NCI-H748 (cell line): ENCODE measurements at regions not wholly inside any gene's neighbourhood (a gene's known extent, or its start where the extent isn't known, plus 50 kb on each side); places are given as distances from the start of the nearest gene placed in this dataset.

ENCODE experiments used
- DNase-seq: peaks from one replicate; lab custom pipeline; 2025; ENCODE audit not compliant: unreplicated experiment; lab: John Stamatoyannopoulos, UW

- DNase-seq: no peak
These were observed 141.2 kb upstream of the ASB18 start for GRCh38 chr2:236405357-236405756.

DNA sequence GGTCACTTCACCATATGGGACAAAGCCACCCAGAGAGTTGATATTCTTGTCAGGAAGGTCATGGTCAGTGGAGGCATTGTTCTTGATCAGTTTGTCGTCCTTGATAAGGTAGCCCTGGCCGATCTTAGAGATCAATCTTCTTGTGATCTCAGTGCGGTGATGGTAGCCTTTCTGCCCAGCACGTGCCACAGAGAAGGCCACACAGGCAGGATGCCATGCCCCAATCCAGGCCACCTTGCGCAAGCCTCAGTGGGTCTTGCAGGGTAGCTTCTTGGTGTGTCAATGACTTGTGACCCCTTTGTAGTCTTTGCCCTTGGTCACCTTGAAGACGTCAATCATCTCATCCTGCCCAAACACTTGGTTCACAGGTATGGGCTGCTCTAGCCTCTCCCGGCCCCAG is 143.9 kb upstream of the ASB18 start:
- no peak for DNase-seq

- DNase-seq: no peak
These were observed 144.6 kb upstream of the ASB18 start for GRCh38 chr2:236408786-236409185.

DNA sequence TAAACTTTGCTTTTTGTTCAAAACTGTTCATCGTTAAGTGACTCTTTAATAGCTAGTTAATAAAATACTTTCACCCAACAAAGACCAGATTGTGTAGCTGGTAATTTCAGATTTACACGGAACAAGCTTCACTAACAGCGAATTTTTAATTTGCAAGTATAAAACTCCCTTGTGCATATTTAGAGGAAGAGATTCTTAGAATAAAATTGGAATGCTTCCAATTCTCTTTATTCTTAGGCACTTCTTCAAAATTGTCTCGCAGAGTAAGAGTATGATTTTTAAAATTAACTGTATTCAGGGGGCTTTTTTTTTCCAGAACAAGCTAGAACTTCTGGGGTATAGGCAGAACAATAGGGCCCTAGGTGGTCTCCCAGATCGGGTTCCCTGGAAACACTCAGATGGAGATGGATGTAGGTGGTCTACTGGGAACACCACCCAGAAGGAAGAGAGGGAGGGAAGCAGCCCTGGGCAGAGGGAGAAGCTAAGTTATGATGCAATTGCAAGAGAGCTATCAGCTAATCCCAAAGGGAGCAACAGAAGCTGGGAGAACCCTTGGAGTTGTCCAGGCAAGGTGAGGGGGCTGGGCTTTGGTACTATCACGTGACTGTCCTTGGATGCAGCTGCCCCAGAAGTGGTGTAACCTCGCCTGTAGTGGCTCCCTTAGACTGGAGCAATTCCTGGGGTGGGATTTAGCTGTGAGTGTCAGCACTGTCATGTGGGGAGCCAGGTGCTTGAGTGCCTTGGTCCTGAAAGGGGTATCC is 151.7 kb upstream of the ASB18 start:
- no peak for DNase-seq

- DNase-seq: no peak
These were observed 152.5 kb upstream of the ACKR3 start for GRCh38 chr2:236417150-236417549.

DNA sequence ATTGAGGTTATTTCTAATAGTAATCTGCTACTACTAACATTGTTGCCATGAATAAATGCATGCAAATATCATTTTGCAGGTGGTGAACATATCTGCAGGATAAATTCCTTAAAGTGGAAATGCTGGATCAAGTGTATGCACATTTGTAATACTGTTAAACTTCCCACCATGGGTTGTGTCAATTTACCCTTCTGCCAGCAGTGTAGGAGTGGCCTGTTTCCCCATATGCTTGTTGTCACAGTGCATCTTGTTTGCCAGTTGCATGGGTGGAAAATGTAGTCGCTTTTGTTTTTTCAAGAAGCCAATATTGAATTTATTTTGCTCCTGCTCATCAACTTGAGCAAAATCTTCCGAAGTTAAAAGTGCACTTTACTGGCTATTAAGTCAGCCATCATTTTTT is 139.0 kb upstream of the ACKR3 start:
- DNase-seq: no peak

DNA sequence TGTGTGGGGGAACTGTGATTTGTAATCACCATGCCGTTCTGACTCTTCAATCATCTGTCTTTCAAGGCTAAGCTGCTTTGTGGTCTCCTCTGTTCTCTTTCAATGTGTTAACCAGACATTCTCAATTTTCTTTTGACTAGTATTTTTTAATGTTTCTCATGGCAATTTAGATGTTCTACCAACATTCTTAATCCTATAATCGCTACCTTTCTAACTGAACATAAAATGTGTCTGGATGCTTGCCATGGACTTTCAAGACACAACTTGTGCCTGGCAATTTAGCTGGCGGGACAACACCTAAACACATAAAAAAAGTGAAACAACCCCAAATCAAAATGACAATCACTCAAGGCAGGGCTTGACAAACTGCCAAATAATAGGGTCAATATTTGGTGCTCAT is 135.0 kb upstream of the ACKR3 start:
- peak; percentile 33 for DNase-seq

- no peak for DNase-seq
These were observed 129.3 kb upstream of the ACKR3 start for GRCh38 chr2:236440110-236440881.

DNA sequence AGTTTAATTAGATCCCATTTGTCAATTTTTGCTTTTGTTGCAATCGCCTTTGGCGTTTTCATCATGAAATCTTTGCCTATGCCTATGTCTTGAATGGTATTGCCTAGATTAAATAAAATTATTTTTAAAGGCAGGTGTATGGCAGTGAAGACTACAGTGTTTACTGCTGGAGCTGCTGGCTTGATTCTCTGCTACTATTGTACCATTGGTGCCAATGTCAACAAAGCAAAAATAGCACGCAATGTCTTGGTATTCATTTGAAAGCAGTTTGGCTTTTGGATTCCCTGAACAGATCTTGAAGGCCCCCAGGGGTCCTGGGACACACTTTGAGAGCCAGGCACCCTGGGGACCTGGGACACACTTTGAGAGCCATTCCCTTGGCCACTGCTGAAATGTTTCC is 125.4 kb upstream of the ACKR3 start:
- DNase-seq: no peak

DNA sequence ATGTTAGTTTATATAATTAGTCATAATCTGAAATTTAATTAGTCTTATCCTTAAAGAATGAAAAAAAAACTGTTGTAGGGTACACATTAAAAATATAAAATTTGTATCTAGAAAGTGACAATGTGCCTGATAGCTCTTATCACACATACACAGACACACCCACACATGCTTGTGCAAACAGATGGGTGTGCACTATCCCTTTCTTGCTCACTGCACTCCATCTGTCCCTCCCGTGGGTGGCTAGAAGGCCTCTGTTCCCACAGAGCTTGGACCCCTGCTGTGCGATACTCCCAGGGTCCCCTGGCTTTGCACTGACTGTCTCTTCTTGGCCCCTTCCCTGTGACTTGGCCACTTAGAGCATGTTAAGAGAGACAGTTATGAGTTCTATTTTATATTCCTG is 123.9 kb upstream of the ACKR3 start:
- no peak for DNase-seq

- DNase-seq: no peak
These were observed 123.1 kb upstream of the ACKR3 start for GRCh38 chr2:236446521-236446920.

- DNase-seq: no peak
These were observed 120.4 kb upstream of the ACKR3 start for GRCh38 chr2:236449167-236449761.

DNA sequence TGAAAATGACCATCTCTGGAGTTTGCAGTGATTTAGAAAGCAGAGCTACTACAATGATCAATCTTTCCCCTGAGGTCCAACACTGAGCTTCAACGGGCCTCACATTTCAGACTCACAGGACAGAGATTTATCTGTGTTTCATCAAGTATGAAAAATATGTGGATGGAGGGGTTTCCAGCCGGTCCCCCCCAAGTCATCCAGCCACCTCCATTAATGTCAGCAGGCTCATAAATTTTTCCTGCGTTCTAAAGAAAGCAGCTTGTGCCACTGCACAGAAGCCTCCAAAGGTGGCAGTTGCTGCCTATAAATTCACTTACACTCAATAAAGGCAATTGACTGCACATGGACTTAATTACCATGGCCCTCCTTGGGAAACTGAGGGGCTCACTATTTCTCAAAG is 117.4 kb upstream of the ACKR3 start:
- no peak for DNase-seq

DNA sequence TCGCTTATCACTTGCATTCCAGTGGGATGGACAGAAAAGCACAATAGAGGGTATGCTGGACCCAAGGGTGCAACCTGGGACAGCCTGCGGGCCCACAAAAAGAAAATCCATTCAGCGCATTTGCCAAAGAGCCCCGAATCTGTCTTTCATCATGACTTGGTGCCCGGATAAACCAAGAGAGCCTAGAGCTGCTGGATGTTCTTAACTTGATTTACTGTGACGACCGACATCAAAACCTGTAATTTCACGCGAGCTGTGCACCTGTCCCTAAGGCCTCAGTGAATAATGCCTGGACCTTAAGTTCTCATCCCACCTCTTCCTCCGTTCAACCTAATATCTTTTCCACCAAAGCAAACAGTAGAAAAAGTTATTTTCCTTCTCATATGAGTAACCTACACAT is 115.5 kb upstream of the ACKR3 start:
- DNase-seq: no peak

GRCh38 chr2:236459393-236459792 is 110.2 kb upstream of the ACKR3 start:
- no peak for DNase-seq

DNA sequence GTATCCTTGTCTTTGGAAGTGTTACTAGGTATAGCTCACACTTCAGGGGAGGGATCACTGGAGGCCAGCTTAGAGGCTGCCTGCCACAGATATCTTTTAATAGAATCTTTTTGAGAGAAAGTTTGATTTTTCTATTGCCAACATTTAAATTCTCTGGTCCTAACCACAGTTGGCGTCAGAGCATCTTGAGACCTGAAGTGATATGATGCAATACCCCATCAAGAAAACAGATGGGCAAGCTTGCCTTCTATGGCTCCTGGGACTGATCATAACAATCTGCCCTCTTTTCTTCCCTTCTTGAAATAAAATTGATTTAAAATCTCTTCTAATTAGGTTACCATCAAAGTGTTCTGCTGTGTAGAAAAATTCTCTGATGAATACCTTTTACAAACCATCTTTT is 105.5 kb upstream of the ACKR3 start:
- DNase-seq: no peak

- no peak for DNase-seq
These were observed 96.7 kb upstream of the ACKR3 start for GRCh38 chr2:236472720-236473495.

- no peak for DNase-seq
These were observed 95.9 kb upstream of the ACKR3 start for GRCh38 chr2:236473691-236474090.

GRCh38 chr2:236479814-236480213 is 89.8 kb upstream of the ACKR3 start:
- DNase-seq: no peak

DNA sequence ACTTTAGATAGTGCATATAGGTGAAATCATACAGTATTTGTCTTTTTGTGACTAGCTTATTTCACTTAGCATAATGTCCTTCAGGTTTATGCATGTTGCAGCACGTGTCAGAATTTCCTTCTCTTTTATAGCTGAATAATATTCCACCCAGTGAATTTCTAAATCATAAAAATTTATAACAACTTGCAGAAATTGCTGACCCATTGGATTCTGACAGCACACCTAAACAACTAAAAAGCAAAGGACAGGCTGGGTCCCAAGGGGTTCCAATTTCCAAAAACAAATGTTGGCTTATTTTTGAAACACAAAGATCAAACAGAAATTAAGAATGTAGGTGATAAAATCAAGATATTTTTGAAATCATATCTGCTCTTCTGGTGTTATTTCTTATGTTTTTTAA is 86.5 kb upstream of the ACKR3 start:
- no peak for DNase-seq

GRCh38 chr2:236485519-236485918 is 84.1 kb upstream of the ACKR3 start:
- DNase-seq: no peak
